ENCODE measurements at regions not wholly inside any gene's neighbourhood (a gene's known extent, or its start where the extent isn't known, plus 50 kb on each side); places are given as distances from the start of the nearest gene placed in this dataset.

GRCh38 chr13:52975969-52976368, 52.6 kb upstream of the OLFM4 start:
- Histone ChIP-seq H3K36me3 (ENCODE audit: insufficient read depth, low read depth, low read length) (no peaks in the 10 kb centered on the region), H3K27ac (ENCODE audit: low read length) (no peak overlapping the region), H3K4me1 (ENCODE audit: insufficient read depth, low read length) (peaks cover 4% of the 10 kb centered on the region; the same call in 1 of the 2 replicates), H3K9ac (ENCODE audit: low read depth, low read length) (no peak overlapping the region), H3K9me3 (ENCODE audit: insufficient read depth, low read depth, low read length) (no peaks in the 10 kb centered on the region), H3K4me3 (ENCODE audit: low read length) (no peak overlapping the region), H3K27me3 (ENCODE audit: insufficient read depth, low read length) (no peaks in the 10 kb centered on the region)

DNA sequence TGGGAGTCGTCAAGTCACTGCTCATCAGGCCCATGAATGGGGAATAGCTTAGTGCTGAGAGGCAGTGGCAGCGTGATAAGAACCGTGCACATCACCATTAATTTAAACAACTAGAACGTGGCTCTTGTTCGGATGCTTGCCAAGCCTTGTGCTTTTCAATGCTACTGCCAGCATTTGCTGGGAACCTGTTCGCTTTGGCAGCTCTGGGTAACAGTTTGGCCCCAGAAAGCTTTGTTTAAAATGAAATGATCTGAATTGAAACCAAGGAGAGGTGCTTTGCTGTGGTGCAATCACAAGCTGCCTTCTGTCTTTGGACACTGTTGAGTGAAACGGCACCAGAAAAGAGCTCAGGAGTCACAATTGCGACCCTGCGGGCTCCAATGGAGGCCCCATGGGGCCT, 53.5 kb upstream of the OLFM4 start:
- Histone ChIP-seq H3K27me3 (ENCODE audit: insufficient read depth, low read length) (no peaks in the 10 kb centered on the region), H3K9ac (ENCODE audit: low read depth, low read length) (no peak overlapping the region), H3K9me3 (ENCODE audit: insufficient read depth, low read depth, low read length) (no peaks in the 10 kb centered on the region), H3K4me1 (ENCODE audit: insufficient read depth, low read length) (peaks cover 4% of the 10 kb centered on the region; the same call in 1 of the 2 replicates), H3K4me3 (ENCODE audit: low read length) (no peak overlapping the region), H3K27ac (ENCODE audit: low read length) (no peak overlapping the region), H3K36me3 (ENCODE audit: insufficient read depth, low read depth, low read length) (no peaks in the 10 kb centered on the region)

- no peak overlapping the region for H3K27ac ChIP-seq (ENCODE audit: low read length)
- H3K4me1 ChIP-seq (ENCODE audit: insufficient read depth, low read length) = peaks cover 4% of the 10 kb centered on the region; the same call in 1 of the 2 replicates
- no peaks in the 10 kb centered on the region for H3K27me3 ChIP-seq (ENCODE audit: insufficient read depth, low read length)
- H3K4me3 ChIP-seq (ENCODE audit: low read length) = no peak overlapping the region
- H3K9ac ChIP-seq (ENCODE audit: low read depth, low read length) = no peak overlapping the region
- no peaks in the 10 kb centered on the region for H3K36me3 ChIP-seq (ENCODE audit: insufficient read depth, low read depth, low read length)
- H3K9me3 ChIP-seq (ENCODE audit: insufficient read depth, low read depth, low read length) = no peaks in the 10 kb centered on the region
Observed at GRCh38 chr13:52974711-52975110, 53.9 kb upstream of the OLFM4 start.

- H3K27ac ChIP-seq (ENCODE audit: low read length) = no peak overlapping the region
- no peak overlapping the region for H3K4me3 ChIP-seq (ENCODE audit: low read length)
Observed at GRCh38 chr13:52969373-52969772, 59.2 kb upstream of the OLFM4 start.

GRCh38 chr13:52968074-52968700, 60.4 kb upstream of the OLFM4 start:
- no peaks in the 10 kb centered on the region for H3K9me3 ChIP-seq (ENCODE audit: insufficient read depth, low read depth, low read length)
- H3K4me3 ChIP-seq (ENCODE audit: low read length) = no peak overlapping the region
- H3K4me1 ChIP-seq (ENCODE audit: insufficient read depth, low read length) = peaks cover 9% of the 10 kb centered on the region; the same call in 1 of the 2 replicates
- no peak overlapping the region for H3K27ac ChIP-seq (ENCODE audit: low read length)
- H3K27me3 ChIP-seq (ENCODE audit: insufficient read depth, low read length) = no peaks in the 10 kb centered on the region
- no peak overlapping the region for H3K9ac ChIP-seq (ENCODE audit: low read depth, low read length)
- no peaks in the 10 kb centered on the region for H3K36me3 ChIP-seq (ENCODE audit: insufficient read depth, low read depth, low read length)

More at GRCh38 chr13:52969373-52969772, 59.2 kb upstream of the OLFM4 start:
- Histone ChIP-seq H3K27me3 (ENCODE audit: insufficient read depth, low read length) (no peaks in the 10 kb centered on the region), H3K9ac (ENCODE audit: low read depth, low read length) (no peak overlapping the region), H3K36me3 (ENCODE audit: insufficient read depth, low read depth, low read length) (no peaks in the 10 kb centered on the region), H3K9me3 (ENCODE audit: insufficient read depth, low read depth, low read length) (no peaks in the 10 kb centered on the region), H3K4me1 (ENCODE audit: insufficient read depth, low read length) (no peaks in the 10 kb centered on the region; the same call in 1 of the 2 replicates)

DNA sequence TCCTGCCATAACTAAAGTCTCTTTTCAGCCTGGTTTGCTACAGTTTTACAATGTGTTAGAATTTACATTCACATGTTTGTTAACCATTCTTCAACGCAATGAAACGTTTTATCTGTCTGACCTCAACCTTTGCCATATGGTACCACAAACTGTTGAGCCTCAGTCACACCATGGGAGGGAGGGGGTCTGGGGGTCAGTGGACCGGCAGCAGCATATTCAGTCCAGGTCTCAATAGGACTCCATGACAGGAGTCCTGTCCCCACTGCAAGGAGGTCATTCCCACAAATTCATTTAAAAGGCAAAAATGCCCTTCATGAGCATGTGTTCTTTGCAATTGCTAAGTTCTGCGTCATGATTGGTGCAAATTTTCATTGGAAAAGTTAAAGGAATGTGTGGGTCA, 66.6 kb upstream of the OLFM4 start:
- Histone ChIP-seq H3K4me1 (ENCODE audit: insufficient read depth, low read length) (peaks cover 22% of the 10 kb centered on the region), H3K36me3 (ENCODE audit: insufficient read depth, low read depth, low read length) (no peaks in the 10 kb centered on the region), H3K9ac (ENCODE audit: low read depth, low read length) (no peak overlapping the region), H3K9me3 (ENCODE audit: insufficient read depth, low read depth, low read length) (no peaks in the 10 kb centered on the region), H3K27me3 (ENCODE audit: insufficient read depth, low read length) (0 out of 2 replicates have a peak, but pooled peaks cover 13% of the 10 kb centered on the region), H3K27ac (ENCODE audit: low read length) (no peak overlapping the region), H3K4me3 (ENCODE audit: low read length) (no peak overlapping the region)

GRCh38 chr13:52961256-52961910, 67.2 kb upstream of the OLFM4 start:
- Histone ChIP-seq H3K36me3 (ENCODE audit: insufficient read depth, low read depth, low read length) (no peaks in the 10 kb centered on the region), H3K9me3 (ENCODE audit: insufficient read depth, low read depth, low read length) (no peaks in the 10 kb centered on the region), H3K27me3 (ENCODE audit: insufficient read depth, low read length) (0 out of 2 replicates have a peak, but pooled peaks cover 13% of the 10 kb centered on the region), H3K4me3 (ENCODE audit: low read length) (no peak overlapping the region), H3K4me1 (ENCODE audit: insufficient read depth, low read length) (peaks cover 27% of the 10 kb centered on the region), H3K9ac (ENCODE audit: low read depth, low read length) (no peak overlapping the region), H3K27ac (ENCODE audit: low read length) (no peak overlapping the region)

DNA sequence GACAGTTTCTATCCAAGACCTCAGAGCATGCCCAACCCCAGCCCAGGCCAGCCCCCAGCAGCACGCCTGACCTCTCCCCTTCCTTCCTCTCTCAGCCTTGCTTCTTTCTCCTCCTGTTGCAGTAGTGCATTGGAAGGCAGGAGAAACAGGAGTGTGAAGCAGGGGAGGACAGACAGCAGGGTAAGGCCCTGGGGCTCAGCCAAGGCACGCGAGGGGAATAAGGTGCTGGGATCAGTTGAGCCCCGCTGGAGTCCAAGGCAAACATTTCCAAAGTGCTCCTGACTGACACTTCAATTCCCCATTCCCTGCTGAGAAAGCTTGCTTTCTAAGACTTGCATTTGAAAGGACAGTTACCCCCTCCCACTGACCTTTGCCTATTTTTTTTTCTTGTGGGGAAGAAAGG, 73.1 kb upstream of the OLFM4 start:
- peak overlapping the region; percentile 53; the same call in 1 of the 2 replicates for H3K4me3 ChIP-seq (ENCODE audit: low read length)
- H3K27ac ChIP-seq (ENCODE audit: low read length) = peak overlapping the region; percentile 16

DNA sequence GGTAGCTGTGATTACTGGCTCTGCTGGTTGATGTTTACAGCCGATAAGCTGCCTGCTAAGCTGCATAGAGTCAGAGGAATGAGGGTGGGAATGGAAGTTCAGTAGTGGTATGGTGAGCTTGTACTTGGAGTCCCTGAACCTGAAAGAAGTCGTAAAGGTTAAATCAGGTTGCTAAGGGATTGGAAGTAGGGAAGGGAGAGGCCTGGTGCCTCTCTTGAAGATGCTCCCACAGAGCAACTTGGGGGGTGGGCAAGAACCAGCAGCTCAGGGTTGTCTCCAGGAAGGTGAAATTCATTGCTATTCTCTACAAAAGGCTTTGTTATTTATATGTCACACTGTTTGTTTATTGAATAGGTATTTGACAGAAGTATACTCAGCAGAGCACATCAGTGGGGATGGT, 73.8 kb upstream of the OLFM4 start:
- Histone ChIP-seq H3K4me1 (ENCODE audit: insufficient read depth, low read length) (peaks cover 38% of the 10 kb centered on the region), H3K9me3 (ENCODE audit: insufficient read depth, low read depth, low read length) (no peaks in the 10 kb centered on the region)

More for the DNA sequence above, 73.1 kb upstream of the OLFM4 start:
- Histone ChIP-seq H3K27me3 (ENCODE audit: insufficient read depth, low read length) (0 out of 2 replicates have a peak, but pooled peaks cover 5% of the 10 kb centered on the region), H3K9me3 (ENCODE audit: insufficient read depth, low read depth, low read length) (no peaks in the 10 kb centered on the region), H3K4me1 (ENCODE audit: insufficient read depth, low read length) (peaks cover 35% of the 10 kb centered on the region), H3K9ac (ENCODE audit: low read depth, low read length) (peak overlapping the region; percentile 39), H3K36me3 (ENCODE audit: insufficient read depth, low read depth, low read length) (no peaks in the 10 kb centered on the region)

DNA sequence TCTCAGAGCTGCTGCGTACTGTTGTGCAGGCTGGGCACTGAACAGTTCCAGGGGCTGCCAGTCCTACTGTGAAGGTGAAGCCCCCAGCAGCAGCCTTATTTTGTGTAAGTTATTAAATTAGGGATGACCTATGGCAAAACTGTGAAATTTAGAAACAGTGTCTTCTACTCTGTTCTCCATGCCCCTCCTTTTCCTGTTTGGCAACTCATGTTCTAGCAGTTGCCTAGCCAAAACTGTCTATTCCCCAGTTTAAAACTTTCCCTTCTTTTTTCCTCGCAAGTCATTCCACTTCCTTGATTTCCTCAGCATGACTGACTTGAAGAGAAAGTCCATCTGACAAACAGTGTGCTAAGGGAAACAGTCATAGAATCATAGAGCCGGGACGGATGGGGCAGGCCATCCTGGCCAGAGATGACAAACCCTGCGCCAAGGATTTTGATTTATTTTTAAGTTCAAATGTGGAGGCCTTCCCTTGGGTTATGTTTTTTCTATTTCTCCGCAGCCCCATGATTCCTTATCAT, 78.1 kb upstream of the OLFM4 start:
- H3K9ac ChIP-seq (ENCODE audit: low read depth, low read length) = no peak overlapping the region
- no peak overlapping the region for H3K27ac ChIP-seq (ENCODE audit: low read length)
- 0 out of 2 replicates have a peak, but pooled peaks cover 5% of the 10 kb centered on the region for H3K27me3 ChIP-seq (ENCODE audit: insufficient read depth, low read length)
- no peaks in the 10 kb centered on the region for H3K36me3 ChIP-seq (ENCODE audit: insufficient read depth, low read depth, low read length)
- H3K4me3 ChIP-seq (ENCODE audit: low read length) = no peak overlapping the region
- peaks cover 35% of the 10 kb centered on the region for H3K4me1 ChIP-seq (ENCODE audit: insufficient read depth, low read length)
- H3K9me3 ChIP-seq (ENCODE audit: insufficient read depth, low read depth, low read length) = no peaks in the 10 kb centered on the region

More for the DNA sequence above, 73.8 kb upstream of the OLFM4 start:
- Histone ChIP-seq H3K36me3 (ENCODE audit: insufficient read depth, low read depth, low read length) (no peaks in the 10 kb centered on the region), H3K9ac (ENCODE audit: low read depth, low read length) (no peak overlapping the region), H3K27me3 (ENCODE audit: insufficient read depth, low read length) (0 out of 2 replicates have a peak, but pooled peaks cover 5% of the 10 kb centered on the region), H3K27ac (ENCODE audit: low read length) (no peak overlapping the region), H3K4me3 (ENCODE audit: low read length) (peak overlapping the region; percentile 50)

GRCh38 chr13:52949742-52950141, 78.9 kb upstream of the OLFM4 start:
- Histone ChIP-seq H3K36me3 (ENCODE audit: insufficient read depth, low read depth, low read length) (no peaks in the 10 kb centered on the region), H3K27ac (ENCODE audit: low read length) (no peak overlapping the region), H3K4me3 (ENCODE audit: low read length) (no peak overlapping the region), H3K9me3 (ENCODE audit: insufficient read depth, low read depth, low read length) (no peaks in the 10 kb centered on the region), H3K27me3 (ENCODE audit: insufficient read depth, low read length) (0 out of 2 replicates have a peak, but pooled peaks cover 5% of the 10 kb centered on the region), H3K9ac (ENCODE audit: low read depth, low read length) (no peak overlapping the region), H3K4me1 (ENCODE audit: insufficient read depth, low read length) (peaks cover 27% of the 10 kb centered on the region)

GRCh38 chr13:52949044-52949443, 79.6 kb upstream of the OLFM4 start:
- Histone ChIP-seq H3K27ac (ENCODE audit: low read length) (no peak overlapping the region), H3K4me1 (ENCODE audit: insufficient read depth, low read length) (peaks cover 22% of the 10 kb centered on the region), H3K9ac (ENCODE audit: low read depth, low read length) (no peak overlapping the region), H3K36me3 (ENCODE audit: insufficient read depth, low read depth, low read length) (no peaks in the 10 kb centered on the region), H3K9me3 (ENCODE audit: insufficient read depth, low read depth, low read length) (no peaks in the 10 kb centered on the region), H3K4me3 (ENCODE audit: low read length) (no peak overlapping the region), H3K27me3 (ENCODE audit: insufficient read depth, low read length) (0 out of 2 replicates have a peak, but pooled peaks cover 5% of the 10 kb centered on the region)

Data from iPS-20b (cell line).